Vagina (tissue), 2 donors: ENCODE measurements at regions not wholly inside any gene's neighbourhood (a gene's known extent, or its start where the extent isn't known, plus 50 kb on each side); places are given as distances from the start of the nearest gene placed in this dataset.
"Not testable (repeated sequence)": the region's sequence is repeated elsewhere in the genome, so short reads cannot be mapped to it uniquely, and the experiment has no call there.

Experiments
- DNase-seq, 2 donors: peaks; one replicate each; pipeline ENCODE4 v3.0.0-alpha.2; 2017; ENCODE audit errors: extremely low spot score in 2 of 2
- H3K27ac ChIP-seq: fragments of 200-600 bp; sonication (generic); one replicate; pipeline ENCODE4 v1.5.1; 2019
- H3K27me3 ChIP-seq: fragments of 200-600 bp; sonication (generic); one replicate; pipeline ENCODE4 v1.5.1; 2019
- H3K36me3 ChIP-seq, 2 donors: fragments of 200-600 bp; sonication (generic); one replicate each; pipeline ENCODE4 v1.5.1; 2017 to 2019
- H3K4me1 ChIP-seq: fragments of 200-600 bp; sonication (generic); one replicate; pipeline ENCODE4 v1.5.1; 2019
- H3K4me3 ChIP-seq, 2 donors: fragments of 200-600 bp; sonication (generic); 1 replicate in 1 of 2; 2 replicates in 1 of 2; pipeline ENCODE4 v1.5.1; 2016 to 2019
- H3K9me3 ChIP-seq: fragments of 200-600 bp; sonication (generic); one replicate; pipeline ENCODE4 v1.5.1; 2019
- CTCF ChIP-seq, 3 experiments: fragments of 450-650 bp in 2 of 3; fragments of 200-600 bp in 1 of 3; sonication (generic) in 1 of 3; IDR thresholded peaks; one replicate each; pipeline ENCODE4 v1.5.1; 2017 to 2019; ENCODE audit warnings: antibody characterized with exemption in 3 of 3, mild to moderate bottlenecking in 2 of 3, moderate library complexity in 2 of 3
- POLR2A ChIP-seq, 2 donors: fragments of 450-650 bp; IDR thresholded peaks; one replicate each; pipeline ENCODE4 v1.6.1; 2017; ENCODE audit warnings: antibody characterized with exemption in 2 of 2, mild to moderate bottlenecking in 2 of 2, moderate library complexity in 2 of 2
- POLR2AphosphoS5 ChIP-seq, 2 donors: sonication (generic); formaldehyde crosslinking; IDR thresholded peaks; one replicate each; pipeline ENCODE4 v1.9.0; 2017; ENCODE audit warnings: antibody characterized with exemption in 2 of 2, mild to moderate bottlenecking in 2 of 2, low read depth in 1 of 2; ENCODE audit not compliant: insufficient read depth in 1 of 2
- intact Hi-C: fragments of 100-400 bp; cut with DNase I; formaldehyde crosslinking; loops from one replicate; pipeline ENCODE4 v1.15.1; 2023

- Histone ChIP-seq H3K4me3 (no peak overlapping the region), H3K27ac (no peak overlapping the region), H3K4me1 (peaks cover 5% of the 10 kb centered on the region), H3K36me3 (no peaks in the 10 kb centered on the region), H3K9me3 (no peaks in the 10 kb centered on the region), H3K27me3 (no peaks in the 10 kb centered on the region)
- intact Hi-C loops = no loop called here
- TF ChIP-seq POLR2AphosphoS5 (IDR thresholded peaks at IDR 0.05; ENCODE audit: insufficient read depth in 1 of 2, low read depth in 1 of 2) (no peak), POLR2A (IDR thresholded peaks at IDR 0.05) (no peak), CTCF (IDR thresholded peaks at IDR 0.05) (no peak)
- no peak for DNase-seq
Observed at GRCh38 chr3:107221856-107222255, 155.4 kb upstream of the CCDC54 start.

GRCh38 chr3:107222907-107223306 is 154.3 kb upstream of the CCDC54 start:
- intact Hi-C loops = no loop called here
- Histone ChIP-seq H3K36me3 (no peaks in the 10 kb centered on the region), H3K27me3 (no peaks in the 10 kb centered on the region), H3K4me3 (no peak overlapping the region), H3K27ac (no peak overlapping the region), H3K9me3 (no peaks in the 10 kb centered on the region), H3K4me1 (no peaks in the 10 kb centered on the region)
- no peak for TF ChIP-seq CTCF (IDR thresholded peaks at IDR 0.05)
- TF ChIP-seq POLR2A (IDR thresholded peaks at IDR 0.05) = no peak
- TF ChIP-seq POLR2AphosphoS5 (IDR thresholded peaks at IDR 0.05; ENCODE audit: insufficient read depth in 1 of 2, low read depth in 1 of 2) = no peak
- no peak for DNase-seq

- H3K9me3 ChIP-seq = no peaks in the 10 kb centered on the region
- intact Hi-C loops = no loop called here
- no peaks in the 10 kb centered on the region for H3K4me1 ChIP-seq
- DNase-seq = no peak
- no peak overlapping the region for H3K27ac ChIP-seq
- no peak overlapping the region for H3K4me3 ChIP-seq
- H3K27me3 ChIP-seq = no peaks in the 10 kb centered on the region
- no peak for TF ChIP-seq POLR2A (IDR thresholded peaks at IDR 0.05)
- TF ChIP-seq CTCF (IDR thresholded peaks at IDR 0.05) = no peak
- TF ChIP-seq POLR2AphosphoS5 (IDR thresholded peaks at IDR 0.05; ENCODE audit: insufficient read depth in 1 of 2, low read depth in 1 of 2) = no peak
- no peaks in the 10 kb centered on the region for H3K36me3 ChIP-seq
Observed at GRCh38 chr3:107224026-107224596, 153.1 kb upstream of the CCDC54 start.

GRCh38 chr3:107227091-107227490 is 150.1 kb upstream of the CCDC54 start:
- Histone ChIP-seq H3K36me3 (no peaks in the 10 kb centered on the region), H3K27me3 (no peaks in the 10 kb centered on the region), H3K4me1 (no peaks in the 10 kb centered on the region), H3K27ac (no peak overlapping the region), H3K4me3 (no peak overlapping the region), H3K9me3 (no peaks in the 10 kb centered on the region)
- no peak for DNase-seq
- intact Hi-C loops = no loop called here
- TF ChIP-seq POLR2AphosphoS5 (IDR thresholded peaks at IDR 0.05; ENCODE audit: insufficient read depth in 1 of 2, low read depth in 1 of 2) = no peak
- no peak for TF ChIP-seq CTCF (IDR thresholded peaks at IDR 0.05)
- no peak for TF ChIP-seq POLR2A (IDR thresholded peaks at IDR 0.05)

- DNase-seq, H3K27ac ChIP-seq, H3K36me3 ChIP-seq, H3K4me3 ChIP-seq, H3K4me1 ChIP-seq, intact Hi-C loops, H3K9me3 ChIP-seq, H3K27me3 ChIP-seq: not testable (repeated sequence)
Observed at GRCh38 chr3:107233877-107234276, 143.4 kb upstream of the CCDC54 start.
